OCI-LY3 (cell line): ENCODE measurements at regions not wholly inside any gene's neighbourhood (a gene's known extent, or its start where the extent isn't known, plus 50 kb on each side); places are given as distances from the start of the nearest gene placed in this dataset.

Experiments
- H2AFZ ChIP-seq: fragments of 200-600, 300-600 bp; shearing (Covaris generic); 2 replicates; pipeline ENCODE4 v1.6.0; 2014; ENCODE audit warnings: antibody characterized with exemption, low read depth, low read length
- H3K27ac ChIP-seq: fragments of 200-600, 300-600 bp; sonication (generic); 2 replicates; pipeline ENCODE4 v1.5.1; 2014; ENCODE audit warnings: mild to moderate bottlenecking, low read length, moderate library complexity, mixed read lengths
- H3K27me3 ChIP-seq: fragments of 200-600, 300-600 bp; sonication (generic); 2 replicates; pipeline ENCODE4 v1.6.1; 2014; ENCODE audit warnings: low read depth, low read length, mixed read lengths
- H3K36me3 ChIP-seq: fragments of 200-600, 300-600 bp; sonication (generic); replicated peaks from 2 replicates; pipeline ENCODE3; 2014; ENCODE audit warnings: low read depth, low read length, mixed read lengths
- H3K4me1 ChIP-seq: fragments of 300-600, 200-600 bp; sonication (generic); 2 replicates; pipeline ENCODE4 v1.6.1; 2014; ENCODE audit warnings: low read length, mixed read lengths
- H3K4me2 ChIP-seq: fragments of 200-600, 300-600 bp; sonication (generic); 2 replicates; pipeline ENCODE4 v1.6.1; 2014; ENCODE audit warnings: low read length, mixed read lengths
- H3K4me3 ChIP-seq: fragments of 300-600, 200-600 bp; sonication (generic); 2 replicates; pipeline ENCODE4 v1.5.1; 2014; ENCODE audit warnings: antibody characterized with exemption, mild to moderate bottlenecking, low read length, moderate library complexity
- H3K79me2 ChIP-seq: fragments of 300-600, 200-600 bp; shearing (Covaris generic); 2 replicates; pipeline ENCODE4 v1.6.1; 2014; ENCODE audit warnings: mild to moderate bottlenecking, low read length, mixed read lengths
- H3K9ac ChIP-seq: fragments of 300-600, 200-600 bp; shearing (Covaris generic); 2 replicates; pipeline ENCODE4 v1.6.0; 2014; ENCODE audit warnings: mild to moderate bottlenecking, low read length, moderate library complexity
- H3K9me3 ChIP-seq: fragments of 200-600, 300-600 bp; shearing (Covaris generic); 2 replicates; pipeline ENCODE4 v1.6.1; 2014; ENCODE audit warnings: low read length, mixed read lengths; ENCODE audit not compliant: insufficient read depth
- H4K20me1 ChIP-seq: fragments of 200-600, 300-600 bp; sonication (generic); 2 replicates; pipeline ENCODE4 v1.6.1; 2016; ENCODE audit warnings: low read length, mixed read lengths; ENCODE audit not compliant: insufficient read depth
- CTCF ChIP-seq: fragments of 200-600, 300-600 bp; sonication (generic); IDR thresholded peaks from 2 replicates; pipeline ENCODE4 v1.5.1; 2014; ENCODE audit warnings: antibody characterized with exemption, low read length, low read depth
- EZH2phosphoT487 ChIP-seq: fragments of 200-600 bp; shearing (Covaris generic); IDR thresholded peaks from 2 replicates; pipeline ENCODE4 v1.6.1; 2018; ENCODE audit warnings: antibody characterized with exemption, mixed run types, low read depth

DNA sequence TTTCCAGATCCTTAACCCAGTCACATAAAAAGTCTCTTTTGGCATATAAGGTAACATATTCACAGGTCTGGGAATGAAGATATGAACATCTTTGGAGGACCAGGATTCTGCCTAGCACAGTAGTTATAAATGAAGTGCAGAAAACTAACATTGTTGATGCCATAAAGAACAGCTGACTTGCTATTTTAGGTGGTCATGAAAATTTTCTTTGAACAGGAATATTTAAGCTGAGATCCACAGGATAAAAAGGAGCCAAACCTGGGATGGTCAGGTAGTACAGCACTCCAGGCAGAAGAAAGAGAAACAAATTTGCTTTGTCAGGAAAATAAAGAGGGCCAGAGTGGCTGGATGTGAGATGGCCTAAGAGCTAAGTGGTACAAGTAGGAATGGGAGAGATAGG is 80.0 kb downstream of the CENPW start:
- no peak for TF ChIP-seq CTCF
- no peak for TF ChIP-seq EZH2phosphoT487
- Histone ChIP-seq H3K9me3 (no peaks in the 10 kb centered on the region), H3K9ac (no peak overlapping the region), H3K79me2 (no peaks in the 10 kb centered on the region), H2AFZ (no peak overlapping the region), H4K20me1 (no peaks in the 10 kb centered on the region), H3K27ac (no peak overlapping the region), H3K27me3 (no peaks in the 10 kb centered on the region), H3K4me1 (peaks cover 6% of the 10 kb centered on the region; the same call in 1 of the 2 replicates), H3K4me2 (no peak overlapping the region), H3K4me3 (no peak overlapping the region), H3K36me3 (no peaks in the 10 kb centered on the region)

DNA sequence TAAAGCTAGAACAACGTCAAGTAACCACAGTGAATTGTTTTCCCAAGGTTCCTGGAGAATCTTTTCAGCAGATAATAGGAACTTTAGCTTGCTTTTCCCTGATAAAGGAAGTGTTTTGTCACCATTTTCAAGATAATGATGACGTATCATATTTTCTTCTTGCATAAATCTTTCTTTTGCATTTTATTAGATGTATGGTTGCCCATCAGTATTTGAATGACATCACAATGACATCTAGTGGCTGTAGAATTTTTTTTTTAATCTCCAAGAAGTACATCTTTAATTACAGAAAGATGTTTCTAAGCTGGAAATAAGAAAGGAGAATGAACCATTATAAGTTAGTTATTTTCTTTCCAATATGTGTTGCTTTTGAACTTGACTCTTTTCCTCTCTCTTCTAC is 83.0 kb downstream of the CENPW start:
- H2AFZ ChIP-seq = no peak overlapping the region
- TF ChIP-seq CTCF (peak; percentile 29), EZH2phosphoT487 (no peak)
- H3K4me2 ChIP-seq = no peak overlapping the region
- H3K36me3 ChIP-seq = no peaks in the 10 kb centered on the region
- no peaks in the 10 kb centered on the region for H3K9me3 ChIP-seq
- H3K79me2 ChIP-seq = no peaks in the 10 kb centered on the region
- H4K20me1 ChIP-seq = no peaks in the 10 kb centered on the region
- H3K9ac ChIP-seq = no peak overlapping the region
- H3K4me3 ChIP-seq = no peak overlapping the region
- H3K27ac ChIP-seq = no peak overlapping the region
- H3K4me1 ChIP-seq = peaks cover 6% of the 10 kb centered on the region; the same call in 1 of the 2 replicates
- H3K27me3 ChIP-seq = no peaks in the 10 kb centered on the region

- H3K4me2 ChIP-seq = no peak overlapping the region
- H3K4me3 ChIP-seq = no peak overlapping the region
- TF ChIP-seq CTCF = no peak
- no peak for TF ChIP-seq EZH2phosphoT487
- H3K9me3 ChIP-seq = no peaks in the 10 kb centered on the region
- H3K4me1 ChIP-seq = no peaks in the 10 kb centered on the region
- no peaks in the 10 kb centered on the region for H4K20me1 ChIP-seq
- H3K79me2 ChIP-seq = no peaks in the 10 kb centered on the region
- H3K9ac ChIP-seq = no peak overlapping the region
- no peak overlapping the region for H2AFZ ChIP-seq
- H3K27ac ChIP-seq = no peak overlapping the region
- no peaks in the 10 kb centered on the region for H3K27me3 ChIP-seq
- H3K36me3 ChIP-seq = no peaks in the 10 kb centered on the region
Measured at GRCh38 chr6:126427713-126428112, 87.8 kb downstream of the CENPW start.

GRCh38 chr6:126429866-126430265 is 90.0 kb downstream of the CENPW start:
- Histone ChIP-seq H3K27me3 (no peaks in the 10 kb centered on the region), H4K20me1 (no peaks in the 10 kb centered on the region), H3K79me2 (no peaks in the 10 kb centered on the region), H3K27ac (no peak overlapping the region), H3K36me3 (no peaks in the 10 kb centered on the region), H3K9ac (no peak overlapping the region), H3K9me3 (no peaks in the 10 kb centered on the region), H3K4me3 (no peak overlapping the region), H2AFZ (no peak overlapping the region), H3K4me2 (no peak overlapping the region), H3K4me1 (no peaks in the 10 kb centered on the region)
- TF ChIP-seq EZH2phosphoT487 (no peak), CTCF (no peak)
